B cell (primary cell): ENCODE measurements at regions not wholly inside any gene's neighbourhood (a gene's known extent, or its start where the extent isn't known, plus 50 kb on each side); places are given as distances from the start of the nearest gene placed in this dataset.

Source experiments
- EZH2 ChIP-seq: IDR thresholded peaks from 2 replicates; pipeline ENCODE4 v1.6.1; 2012; ENCODE audit warnings: borderline replicate concordance, low read depth, mild to moderate bottlenecking, moderate library complexity, low read length; ENCODE audit not compliant: insufficient read depth, poor library complexity, severe bottlenecking
- TF ChIP-seq, protein P1 (sequence below): fragments of 200-600 bp; IDR thresholded peaks from one replicate; pipeline ENCODE4 v1.8.0; 2022; ENCODE audit warnings: antibody characterized with exemption, mild to moderate bottlenecking

DNA sequence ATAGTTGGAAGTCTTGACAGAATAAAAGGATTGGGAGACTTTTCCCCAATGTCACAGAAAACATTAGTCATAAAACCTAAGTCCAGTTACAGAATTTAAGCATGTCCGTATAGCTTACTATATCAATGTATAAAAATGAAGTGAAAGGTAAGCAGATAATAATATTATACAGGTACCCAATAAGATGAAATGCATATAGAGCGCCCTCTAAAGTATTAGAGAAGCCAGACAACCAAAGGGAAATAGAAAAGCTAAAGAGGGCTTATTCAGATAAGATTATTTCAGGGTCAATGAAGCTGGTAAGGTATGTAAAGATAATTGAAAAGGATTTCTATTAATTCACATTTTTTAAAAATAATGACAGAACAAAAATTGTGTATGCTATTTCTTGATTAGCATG, 947.7 kb upstream of the MAP3K7 start:
- TF ChIP-seq, protein P1, sequence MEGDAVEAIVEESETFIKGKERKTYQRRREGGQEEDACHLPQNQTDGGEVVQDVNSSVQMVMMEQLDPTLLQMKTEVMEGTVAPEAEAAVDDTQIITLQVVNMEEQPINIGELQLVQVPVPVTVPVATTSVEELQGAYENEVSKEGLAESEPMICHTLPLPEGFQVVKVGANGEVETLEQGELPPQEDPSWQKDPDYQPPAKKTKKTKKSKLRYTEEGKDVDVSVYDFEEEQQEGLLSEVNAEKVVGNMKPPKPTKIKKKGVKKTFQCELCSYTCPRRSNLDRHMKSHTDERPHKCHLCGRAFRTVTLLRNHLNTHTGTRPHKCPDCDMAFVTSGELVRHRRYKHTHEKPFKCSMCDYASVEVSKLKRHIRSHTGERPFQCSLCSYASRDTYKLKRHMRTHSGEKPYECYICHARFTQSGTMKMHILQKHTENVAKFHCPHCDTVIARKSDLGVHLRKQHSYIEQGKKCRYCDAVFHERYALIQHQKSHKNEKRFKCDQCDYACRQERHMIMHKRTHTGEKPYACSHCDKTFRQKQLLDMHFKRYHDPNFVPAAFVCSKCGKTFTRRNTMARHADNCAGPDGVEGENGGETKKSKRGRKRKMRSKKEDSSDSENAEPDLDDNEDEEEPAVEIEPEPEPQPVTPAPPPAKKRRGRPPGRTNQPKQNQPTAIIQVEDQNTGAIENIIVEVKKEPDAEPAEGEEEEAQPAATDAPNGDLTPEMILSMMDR, result no peak
- TF ChIP-seq EZH2, result no peak
